Neural cell (in vitro differentiated cells): ENCODE measurements at regions not wholly inside any gene's neighbourhood (a gene's known extent, or its start where the extent isn't known, plus 50 kb on each side); places are given as distances from the start of the nearest gene placed in this dataset.

ENCODE experiments used
- H2AFZ ChIP-seq: fragments of 200-600, 300-800 bp; sonication (generic), shearing (Covaris generic); 2 replicates; pipeline ENCODE4 v1.6.0; 2014; ENCODE audit warnings: low read depth, mild to moderate bottlenecking, antibody characterized with exemption, low read length, moderate library complexity
- H3F3A ChIP-seq: fragments of 200-600 bp; shearing (Covaris generic); 2 replicates; pipeline ENCODE4 v1.6.1; 2016; ENCODE audit warnings: mild to moderate bottlenecking, moderate library complexity, mixed read lengths, antibody characterized with exemption, low read length; ENCODE audit not compliant: insufficient read depth, poor library complexity, severe bottlenecking
- H3K27ac ChIP-seq: fragments of 200-600, 300-800 bp; sonication (generic), shearing (Covaris generic); 2 replicates; pipeline ENCODE4 v1.5.1; 2014; ENCODE audit warnings: mild to moderate bottlenecking, low read length, moderate library complexity
- H3K27me3 ChIP-seq: fragments of 300-800, 200-600 bp; sonication (generic), shearing (Covaris generic); 2 replicates; pipeline ENCODE4 v1.6.0; 2014; ENCODE audit warnings: mild to moderate bottlenecking, low read depth, low read length, moderate library complexity; ENCODE audit not compliant: insufficient read depth
- H3K36me3 ChIP-seq: fragments of 300-800, 200-600 bp; sonication (generic), shearing (Covaris generic); 2 replicates; pipeline ENCODE4 v1.5.1; 2014; ENCODE audit warnings: mild to moderate bottlenecking, antibody characterized with exemption, low read length, moderate library complexity; ENCODE audit not compliant: insufficient read depth
- H3K4me2 ChIP-seq: fragments of 300-800, 200-600 bp; sonication (generic), shearing (Covaris generic); 2 replicates; pipeline ENCODE4 v1.6.0; 2014; ENCODE audit warnings: mild to moderate bottlenecking, low read length
- H3K4me3 ChIP-seq: fragments of 300-800, 200-600 bp; sonication (generic), shearing (Covaris generic); 2 replicates; pipeline ENCODE4 v1.5.1; 2014; ENCODE audit warnings: mild to moderate bottlenecking, low read length, moderate library complexity
- H3K79me2 ChIP-seq: fragments of 200-600 bp; shearing (Covaris generic); replicated peaks from 2 replicates; pipeline ENCODE4 v1.6.0; 2014; ENCODE audit warnings: mild to moderate bottlenecking, low read length, moderate library complexity; ENCODE audit not compliant: insufficient read depth
- H3K9ac ChIP-seq: fragments of 300-800, 200-600 bp; sonication (generic), shearing (Covaris generic); 2 replicates; pipeline ENCODE4 v1.6.1; 2016; ENCODE audit warnings: mild to moderate bottlenecking, low read length, mixed read lengths
- H3K9me2 ChIP-seq: fragments of 200-600 bp; shearing (Covaris generic); 2 replicates; pipeline ENCODE4 v1.6.1; 2016; ENCODE audit warnings: mild to moderate bottlenecking, low read length, mixed read lengths; ENCODE audit not compliant: insufficient read depth
- H3K9me3 ChIP-seq: fragments of 200-600, 300-800 bp; sonication (generic), shearing (Covaris generic); 2 replicates; pipeline ENCODE4 v1.6.1; 2016; ENCODE audit warnings: mild to moderate bottlenecking, mixed run types, low read length, moderate library complexity, mixed read lengths
- H4K20me1 ChIP-seq: fragments of 200-600 bp; shearing (Covaris generic); 2 replicates; pipeline ENCODE4 v1.6.1; 2016; ENCODE audit warnings: mild to moderate bottlenecking, mixed run types; ENCODE audit not compliant: insufficient read depth
- CTCF ChIP-seq: fragments of 450-650 bp; IDR thresholded peaks from 2 replicates; pipeline ENCODE4 v1.5.1; 2014; ENCODE audit warnings: antibody characterized with exemption, mild to moderate bottlenecking, moderate library complexity; ENCODE audit not compliant: poor library complexity, severe bottlenecking
- EP300 ChIP-seq: fragments of 450-650 bp; conservative IDR thresholded peaks from 2 replicates; pipeline ENCODE4 v1.6.1; 2014; ENCODE audit warnings: antibody characterized with exemption, mild to moderate bottlenecking, moderate library complexity; ENCODE audit not compliant: poor library complexity, severe bottlenecking
- EZH2 ChIP-seq: fragments of 200-600, 300-800 bp; shearing (Covaris generic), sonication (generic); IDR thresholded peaks from 2 replicates; pipeline ENCODE4 v1.6.1; 2014; ENCODE audit warnings: antibody characterized with exemption, low read length, borderline replicate concordance, mild to moderate bottlenecking; ENCODE audit not compliant: insufficient read depth, poor library complexity, severe bottlenecking
- MXI1 ChIP-seq: fragments of 450-650 bp; conservative IDR thresholded peaks from 2 replicates; pipeline ENCODE4 v1.6.1; 2014; ENCODE audit warnings: antibody characterized with exemption, mild to moderate bottlenecking; ENCODE audit not compliant: poor library complexity, severe bottlenecking
- POLR2AphosphoS5 ChIP-seq: IDR thresholded peaks from 2 replicates; pipeline ENCODE4 v1.6.1; 2012
- RAD21 ChIP-seq: fragments of 450-650 bp; conservative IDR thresholded peaks from 2 replicates; pipeline ENCODE4 v1.6.1; 2014; ENCODE audit warnings: antibody characterized with exemption, mild to moderate bottlenecking, moderate library complexity
- REST ChIP-seq: IDR thresholded peaks from 2 replicates; pipeline ENCODE4 v1.6.1; 2012; ENCODE audit warnings: borderline replicate concordance
- SMC3 ChIP-seq: fragments of 450-650 bp; conservative IDR thresholded peaks from 2 replicates; pipeline ENCODE4 v1.6.1; 2014; ENCODE audit warnings: antibody characterized with exemption, mild to moderate bottlenecking, moderate library complexity; ENCODE audit not compliant: poor library complexity
- TAF1 ChIP-seq: IDR thresholded peaks from 2 replicates; pipeline ENCODE4 v1.6.1; 2012; ENCODE audit warnings: low read depth

- no peak overlapping the region for H3K4me2 ChIP-seq
- no peak overlapping the region for H2AFZ ChIP-seq
- no peak overlapping the region for H3K27ac ChIP-seq
- H3K9me2 ChIP-seq, result no peaks in the 10 kb centered on the region
- no peaks in the 10 kb centered on the region for H3F3A ChIP-seq
- no peaks in the 10 kb centered on the region for H3K27me3 ChIP-seq
- H3K4me3 ChIP-seq, result no peak overlapping the region
- H3K9ac ChIP-seq, result no peak overlapping the region
- TF ChIP-seq CTCF, result no peak
- TF ChIP-seq REST, result no peak
- TF ChIP-seq POLR2AphosphoS5, result no peak
- no peak for TF ChIP-seq EZH2
- no peak for TF ChIP-seq SMC3
- no peak for TF ChIP-seq MXI1
- no peak for TF ChIP-seq TAF1
- TF ChIP-seq EP300, result no peak
- TF ChIP-seq RAD21, result no peak
- H4K20me1 ChIP-seq, result no peaks in the 10 kb centered on the region
- H3K79me2 ChIP-seq, result no peaks in the 10 kb centered on the region
- peaks cover 7% of the 10 kb centered on the region for H3K9me3 ChIP-seq
- no peaks in the 10 kb centered on the region for H3K36me3 ChIP-seq
Observed at GRCh38 chr2:145422576-145422975, 902.7 kb upstream of the ZEB2 start.

- H3K4me2 ChIP-seq, result no peak overlapping the region
- H4K20me1 ChIP-seq, result no peaks in the 10 kb centered on the region
- H3K4me3 ChIP-seq, result no peak overlapping the region
- H3K9me2 ChIP-seq, result no peaks in the 10 kb centered on the region
- no peak for TF ChIP-seq CTCF
- TF ChIP-seq EP300, result no peak
- TF ChIP-seq REST, result no peak
- TF ChIP-seq MXI1, result no peak
- no peak for TF ChIP-seq TAF1
- TF ChIP-seq RAD21, result no peak
- no peak for TF ChIP-seq SMC3
- no peak for TF ChIP-seq EZH2
- TF ChIP-seq POLR2AphosphoS5, result no peak
- no peak overlapping the region for H3K9ac ChIP-seq
- H3F3A ChIP-seq, result no peaks in the 10 kb centered on the region
- no peak overlapping the region for H3K27ac ChIP-seq
- no peaks in the 10 kb centered on the region for H3K27me3 ChIP-seq
- no peak overlapping the region for H2AFZ ChIP-seq
- H3K9me3 ChIP-seq, result peaks cover 7% of the 10 kb centered on the region
- H3K36me3 ChIP-seq, result no peaks in the 10 kb centered on the region
- H3K79me2 ChIP-seq, result no peaks in the 10 kb centered on the region
Observed at GRCh38 chr2:145421841-145422240, 901.9 kb upstream of the ZEB2 start.
